ENCODE measurements at regions not wholly inside any gene's neighbourhood (a gene's known extent, or its start where the extent isn't known, plus 50 kb on each side); places are given as distances from the start of the nearest gene placed in this dataset.

GRCh38 chr7:153390955-153391354 lies 631.4 kb downstream of the ACTR3B start:
- DNase-seq: no peak

GRCh38 chr7:153392726-153393125 lies 633.2 kb downstream of the ACTR3B start:
- no peak for DNase-seq

GRCh38 chr7:153393666-153394065 lies 634.1 kb downstream of the ACTR3B start:
- DNase-seq: no peak

- no peak for DNase-seq
These were observed 636.9 kb downstream of the ACTR3B start for GRCh38 chr7:153396475-153396874.

- no peak for DNase-seq
These were observed 637.9 kb downstream of the ACTR3B start for GRCh38 chr7:153397459-153397858.

GRCh38 chr7:153397906-153398305 lies 638.4 kb downstream of the ACTR3B start:
- no peak for DNase-seq

GRCh38 chr7:153398370-153398769 lies 638.8 kb downstream of the ACTR3B start:
- no peak for DNase-seq

GRCh38 chr7:153398789-153399553 lies 639.4 kb downstream of the ACTR3B start:
- no peak for DNase-seq

- no peak for DNase-seq
These were observed 640.0 kb downstream of the ACTR3B start for GRCh38 chr7:153399554-153399940.

GRCh38 chr7:153400735-153401593 lies 641.4 kb downstream of the ACTR3B start:
- DNase-seq: no peak

GRCh38 chr7:153401795-153402720 lies 642.5 kb downstream of the ACTR3B start:
- no peak for DNase-seq

- no peak for DNase-seq
These were observed 643.4 kb downstream of the ACTR3B start for GRCh38 chr7:153402721-153403541.

- no peak for DNase-seq
These were observed 644.6 kb downstream of the ACTR3B start for GRCh38 chr7:153404124-153404523.

- DNase-seq: no peak
These were observed 645.3 kb downstream of the ACTR3B start for GRCh38 chr7:153404781-153405279.

- no peak for DNase-seq
These were observed 646.3 kb upstream of the DPP6 start for GRCh38 chr7:153405704-153406485.

- no peak for DNase-seq
These were observed 645.7 kb upstream of the DPP6 start for GRCh38 chr7:153406486-153406872.

GRCh38 chr7:153407291-153408046 lies 644.7 kb upstream of the DPP6 start:
- DNase-seq: no peak

- DNase-seq: no peak
These were observed 643.5 kb upstream of the DPP6 start for GRCh38 chr7:153408360-153409335.

All from dermis blood vessel endothelial cell (primary cell).